Heart left ventricle (tissue), 13 donors: ENCODE measurements at regions not wholly inside any gene's neighbourhood (a gene's known extent, or its start where the extent isn't known, plus 50 kb on each side); places are given as distances from the start of the nearest gene placed in this dataset.

Experiments
- CTCF ChIP-seq, 12 donors: fragments of 200-600 bp; sonication (generic) in 4 of 12; IDR thresholded peaks; one replicate each; pipeline versions ENCODE4 v1.5.0 to v1.8.0; 2018 to 2022; ENCODE audit warnings: antibody characterized with exemption in 12 of 12, mild to moderate bottlenecking in 5 of 12
- POLR2A ChIP-seq, 2 donors: fragments of 450-650 bp; IDR thresholded peaks; one replicate each; pipeline ENCODE4 v1.6.1; 2017; ENCODE audit warnings: antibody characterized with exemption in 2 of 2, mild to moderate bottlenecking in 2 of 2, moderate library complexity in 2 of 2
- donor health status: ischemic (EF 13 %, LVEDD 7.1; RV severe dilation, severe dysfunction).
- donor health status: DM: no; HTN: yes; CAD: no.
- donor health status: DM: no; HTN: no; CAD: no.
- donor health status: ischemic (EF 25% LVEDD 6.9; RV normal size, moderate dysfunction).
- donor health status: ischemic (EF 25% LVEDD 5.7; RV mildly dilated, moderate dysfunction).
- donor health status: ischemic (EF 35%, LVEDD 5.7; RV mildly dilated, moderate dysfunction).
- donor health status: nonischemic (EF 11% LVEDD 7.7; RV severe dilation, severe dysfunction).
- donor health status: DM: yes; HTN: yes; CAD: no.
- donor health status: PGD.
- donor health status: ischemic (EF 29% LVEDD 5.4; RV normal size, mild dysfunction).
- donor health status: nonischemic (EF 23%, LVEDD 6.1; RV moderate dilation, normal function).

DNA sequence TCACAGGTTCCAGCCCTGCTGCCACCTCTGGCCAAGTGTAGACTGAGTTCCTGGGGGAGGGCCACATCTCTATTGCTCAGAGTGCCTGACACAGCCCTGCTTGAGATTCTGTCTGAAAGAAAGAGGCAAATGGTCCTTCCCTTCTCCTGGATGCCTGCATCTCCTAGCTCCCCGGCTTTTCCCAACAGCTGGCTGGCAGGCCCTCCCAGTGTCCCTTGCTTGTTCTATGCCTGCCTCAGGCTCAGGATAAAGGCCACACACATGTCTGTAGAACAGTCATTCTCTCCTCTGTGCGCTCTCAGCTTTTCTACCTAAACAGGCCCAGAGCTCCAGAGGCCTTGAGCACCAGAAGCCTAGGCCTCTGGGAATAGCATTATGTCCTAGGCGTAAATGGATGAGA is 343.4 kb upstream of the USP24 start:
- no peak for TF ChIP-seq CTCF (IDR thresholded peaks at IDR 0.05)
- no peak for TF ChIP-seq POLR2A (IDR thresholded peaks at IDR 0.05)
